Endothelial cell (in vitro differentiated cells): ENCODE measurements at regions not wholly inside any gene's neighbourhood (a gene's known extent, or its start where the extent isn't known, plus 50 kb on each side); places are given as distances from the start of the nearest gene placed in this dataset.

Experiments used
- DNase-seq: peaks from one replicate; pipeline ENCODE4 v3.0.0; 2021; ENCODE audit warnings: low spot score
- H3K27ac Mint-ChIP-seq: one replicate; pipeline ENCODE4 v1.8.0; 2021; ENCODE audit warnings: mixed read lengths, inconsistent platforms; ENCODE audit not compliant: unreplicated experiment
- H3K27me3 Mint-ChIP-seq: one replicate; pipeline ENCODE4 v1.8.0; 2021; ENCODE audit warnings: mild to moderate bottlenecking, moderate library complexity, mixed read lengths, inconsistent platforms; ENCODE audit not compliant: unreplicated experiment
- H3K36me3 Mint-ChIP-seq: one replicate; pipeline ENCODE4 v1.8.0; 2021; ENCODE audit warnings: mild to moderate bottlenecking, low read depth, mixed read lengths, inconsistent platforms; ENCODE audit not compliant: unreplicated experiment
- H3K4me1 Mint-ChIP-seq: one replicate; pipeline ENCODE4 v1.8.0; 2021; ENCODE audit warnings: mild to moderate bottlenecking, mixed read lengths, inconsistent platforms; ENCODE audit not compliant: unreplicated experiment
- H3K4me3 Mint-ChIP-seq: one replicate; pipeline ENCODE4 v1.8.0; 2021; ENCODE audit warnings: mild to moderate bottlenecking, mixed read lengths, inconsistent platforms; ENCODE audit not compliant: unreplicated experiment
- H3K9me3 Mint-ChIP-seq: one replicate; pipeline ENCODE4 v1.8.0; 2021; ENCODE audit warnings: mixed read lengths, inconsistent platforms; ENCODE audit not compliant: unreplicated experiment
- CTCF ChIP-seq: fragments of 200-600 bp; sonication (generic); IDR thresholded peaks from one replicate; pipeline ENCODE4 v1.5.0; 2021; ENCODE audit warnings: antibody characterized with exemption; ENCODE audit not compliant: unreplicated experiment

- no peaks in the 10 kb centered on the region for H3K27me3 Mint-ChIP-seq
- H3K27ac Mint-ChIP-seq = no peak overlapping the region
- H3K9me3 Mint-ChIP-seq = no peaks in the 10 kb centered on the region
- TF ChIP-seq CTCF = no peak
- DNase-seq = no peak
- H3K4me1 Mint-ChIP-seq = no peaks in the 10 kb centered on the region
- no peak overlapping the region for H3K4me3 Mint-ChIP-seq
- no peaks in the 10 kb centered on the region for H3K36me3 Mint-ChIP-seq
These were observed 423.4 kb downstream of the FOXO1 start for GRCh38 chr13:40243047-40243446.

GRCh38 chr13:40243982-40244381 lies 422.5 kb downstream of the FOXO1 start:
- H3K4me3 Mint-ChIP-seq = no peak overlapping the region
- H3K9me3 Mint-ChIP-seq = no peaks in the 10 kb centered on the region
- peaks cover 4% of the 10 kb centered on the region for H3K27me3 Mint-ChIP-seq
- H3K4me1 Mint-ChIP-seq = no peaks in the 10 kb centered on the region
- no peak for TF ChIP-seq CTCF
- no peaks in the 10 kb centered on the region for H3K36me3 Mint-ChIP-seq
- no peak overlapping the region for H3K27ac Mint-ChIP-seq
- no peak for DNase-seq

GRCh38 chr13:40245567-40245966 lies 420.9 kb downstream of the FOXO1 start:
- Mint-ChIP-seq H3K36me3 (no peaks in the 10 kb centered on the region), H3K4me1 (no peaks in the 10 kb centered on the region), H3K9me3 (no peaks in the 10 kb centered on the region), H3K27me3 (peaks cover 4% of the 10 kb centered on the region), H3K27ac (no peak overlapping the region), H3K4me3 (no peak overlapping the region)
- no peak for TF ChIP-seq CTCF
- DNase-seq = no peak

GRCh38 chr13:40247845-40248244 lies 418.6 kb downstream of the FOXO1 start:
- Mint-ChIP-seq H3K36me3 (no peaks in the 10 kb centered on the region), H3K4me3 (no peak overlapping the region), H3K9me3 (no peaks in the 10 kb centered on the region), H3K4me1 (no peaks in the 10 kb centered on the region), H3K27me3 (peaks cover 4% of the 10 kb centered on the region), H3K27ac (no peak overlapping the region)
- no peak for DNase-seq
- TF ChIP-seq CTCF = no peak

GRCh38 chr13:40251343-40252032 lies 415.0 kb downstream of the FOXO1 start:
- H3K36me3 Mint-ChIP-seq = peaks cover 4% of the 10 kb centered on the region
- H3K27me3 Mint-ChIP-seq = peaks cover 4% of the 10 kb centered on the region
- no peak overlapping the region for H3K4me3 Mint-ChIP-seq
- no peak for TF ChIP-seq CTCF
- no peaks in the 10 kb centered on the region for H3K4me1 Mint-ChIP-seq
- DNase-seq = no peak
- H3K27ac Mint-ChIP-seq = no peak overlapping the region
- no peaks in the 10 kb centered on the region for H3K9me3 Mint-ChIP-seq
